Anterior cingulate cortex (tissue), 58 donors: ENCODE measurements at regions not wholly inside any gene's neighbourhood (a gene's known extent, or its start where the extent isn't known, plus 50 kb on each side); places are given as distances from the start of the nearest gene placed in this dataset.
"Not testable (repeated sequence)": the region's sequence is repeated elsewhere in the genome, so short reads cannot be mapped to it uniquely, and the experiment has no call there.

Source experiments
- DNase-seq, 58 donors: peaks; one replicate each; lab custom pipeline; 2025; lab: John Stamatoyannopoulos, UW

- no peak for DNase-seq
Observed at GRCh38 chr7:131655447-131655846, 99.0 kb upstream of the PODXL start.

GRCh38 chr7:131654668-131655326 is 98.4 kb upstream of the PODXL start:
- peak in 57 of 58 donors; percentile 11 to 94 (median 59) for DNase-seq

DNA sequence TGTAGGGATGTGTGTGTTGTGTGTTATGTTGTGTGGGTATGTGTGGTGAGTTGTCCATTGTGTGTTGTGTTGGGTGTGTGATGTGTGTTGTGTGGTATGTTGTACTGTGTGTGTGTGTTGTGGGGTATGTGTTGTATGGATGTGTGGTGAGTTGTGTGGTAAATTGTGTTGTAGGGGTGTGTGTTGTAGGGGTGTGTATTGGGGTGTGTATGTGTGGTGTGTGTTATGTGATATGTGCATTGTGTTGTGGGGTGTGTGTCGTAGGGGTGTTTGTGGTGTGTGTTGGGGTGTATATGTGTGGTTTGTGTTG is 97.8 kb upstream of the PODXL start:
- no peak for DNase-seq

- DNase-seq, result no peak
Observed at GRCh38 chr7:131653418-131654248, 97.2 kb upstream of the PODXL start.

GRCh38 chr7:131652934-131653333 is 96.5 kb upstream of the PODXL start:
- DNase-seq, result no peak

DNA sequence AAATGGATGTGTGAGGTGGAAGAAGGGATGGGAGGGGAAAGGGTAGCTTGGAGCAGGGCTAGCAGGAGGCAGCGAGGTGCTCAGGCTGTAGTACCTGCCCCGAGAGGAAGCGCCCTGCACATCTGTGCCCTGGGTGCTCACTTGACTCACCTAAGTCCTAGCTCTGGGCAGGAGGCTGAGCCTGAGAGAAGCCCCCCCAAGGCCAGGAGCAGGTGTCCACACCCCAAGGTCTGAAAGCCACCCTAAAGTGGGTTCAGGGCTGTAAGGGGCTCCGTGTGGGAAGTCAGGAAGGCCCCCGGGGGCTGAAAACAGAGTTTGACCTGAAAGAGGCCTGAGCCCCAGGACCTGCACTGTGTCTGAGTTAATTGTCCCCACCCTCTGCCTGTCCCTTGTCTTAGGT is 95.8 kb upstream of the PODXL start:
- no peak for DNase-seq

DNA sequence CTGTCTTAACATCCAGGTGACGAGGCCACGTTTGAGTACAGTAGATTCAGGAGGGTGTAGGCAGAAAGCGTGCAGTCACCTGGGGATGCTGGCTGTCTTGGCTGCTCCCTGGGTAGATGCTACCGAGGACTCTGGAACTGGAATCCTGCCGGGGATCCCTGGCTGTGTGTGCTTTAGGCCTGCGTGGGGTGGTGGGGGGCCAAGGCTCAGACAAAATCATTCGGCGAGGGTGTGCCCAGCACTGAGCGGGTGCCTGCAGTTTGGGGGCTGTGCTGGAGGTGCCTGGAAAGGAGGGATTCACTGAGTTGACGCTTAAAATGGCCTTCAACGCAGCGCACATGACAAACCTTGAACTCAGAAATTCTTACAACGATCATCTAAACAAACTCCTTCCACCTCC is 93.5 kb upstream of the PODXL start:
- DNase-seq, result no peak

- no peak for DNase-seq
Observed at GRCh38 chr7:131649003-131649541, 92.6 kb upstream of the PODXL start.

DNA sequence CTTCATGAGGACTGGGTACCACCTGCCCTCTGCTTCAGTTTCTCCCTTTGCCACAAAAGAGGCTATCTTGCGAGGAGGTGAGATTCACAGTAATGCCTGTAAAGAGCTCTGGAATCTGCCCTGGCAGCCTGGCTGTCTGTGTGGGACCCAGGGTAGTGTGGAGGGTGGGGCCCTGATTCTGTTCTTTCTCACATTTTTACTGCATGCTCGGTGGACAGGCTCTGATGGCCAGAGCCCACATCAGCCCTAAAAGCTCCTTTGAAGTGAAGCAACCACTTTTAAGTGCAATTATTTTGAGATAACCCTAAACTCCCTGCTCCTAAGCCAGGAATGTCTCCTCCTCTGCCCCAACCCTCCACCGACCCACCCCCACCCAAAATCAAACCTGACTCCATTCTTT is 92.1 kb upstream of the PODXL start:
- no peak for DNase-seq

DNA sequence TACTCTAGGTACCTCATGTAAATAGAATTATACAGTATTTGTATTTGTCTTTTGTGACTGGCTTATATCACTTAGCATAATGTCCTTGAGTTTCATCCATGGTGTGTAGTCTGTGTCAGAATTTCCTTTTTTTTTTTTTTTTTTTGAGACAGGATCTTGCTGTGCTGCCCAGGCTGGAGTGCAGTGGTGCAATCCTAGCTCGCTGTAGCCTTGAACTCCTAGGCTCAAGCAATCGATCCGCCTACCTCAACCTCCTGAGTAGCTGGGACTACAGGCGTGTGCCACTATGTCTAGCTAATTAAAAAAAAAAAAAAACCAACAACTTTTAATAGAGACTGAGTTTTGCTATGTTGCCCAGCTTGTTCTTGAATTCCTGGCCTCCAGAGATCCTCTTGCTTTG is 89.8 kb upstream of the PODXL start:
- no peak for DNase-seq

- DNase-seq, result no peak
Observed at GRCh38 chr7:131642429-131642828, 86.0 kb upstream of the PODXL start.

DNA sequence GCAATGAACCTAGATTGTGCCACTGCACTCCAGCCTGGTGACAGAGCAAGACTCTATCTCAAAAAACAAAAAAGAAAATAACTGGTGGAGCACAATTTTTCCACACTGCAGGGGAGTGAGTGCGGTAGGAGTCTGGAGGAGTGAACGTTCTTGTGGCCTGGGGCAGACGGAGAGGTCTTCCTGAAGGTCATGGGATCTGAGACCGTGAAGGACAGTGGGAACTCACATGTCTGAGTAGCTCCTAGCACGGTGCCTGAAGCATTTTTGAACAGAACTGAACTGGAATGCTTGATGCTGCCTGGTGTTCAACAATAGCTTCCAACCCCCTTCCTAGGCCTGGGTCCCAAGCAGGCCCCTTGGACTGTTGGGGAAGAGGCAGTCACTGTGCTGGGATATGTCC is 84.3 kb upstream of the PODXL start:
- no peak for DNase-seq

- no peak for DNase-seq
Observed at GRCh38 chr7:131638641-131639430, 82.4 kb upstream of the PODXL start.

DNA sequence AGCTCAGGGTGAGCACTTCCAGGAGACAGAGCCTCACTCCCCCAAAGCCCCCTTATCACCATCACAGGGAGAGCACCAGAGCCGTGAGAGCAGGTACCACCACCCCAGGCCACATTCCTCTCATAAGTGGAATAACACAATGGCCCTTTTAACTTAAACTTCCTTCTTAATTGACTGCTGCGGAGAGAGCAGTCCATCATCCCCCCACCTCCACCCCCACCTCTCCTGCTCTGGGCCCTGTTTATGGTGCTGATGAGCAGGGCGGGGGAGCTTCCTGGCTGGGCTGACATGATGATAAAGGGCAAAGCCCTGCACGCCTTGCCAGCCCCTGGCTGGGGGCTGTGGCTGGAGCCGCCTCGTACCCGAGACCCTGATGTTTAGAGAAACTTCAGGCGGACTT is 81.4 kb upstream of the PODXL start:
- DNase-seq, result no peak

- no peak for DNase-seq
Observed at GRCh38 chr7:131636092-131636491, 79.7 kb upstream of the PODXL start.

DNA sequence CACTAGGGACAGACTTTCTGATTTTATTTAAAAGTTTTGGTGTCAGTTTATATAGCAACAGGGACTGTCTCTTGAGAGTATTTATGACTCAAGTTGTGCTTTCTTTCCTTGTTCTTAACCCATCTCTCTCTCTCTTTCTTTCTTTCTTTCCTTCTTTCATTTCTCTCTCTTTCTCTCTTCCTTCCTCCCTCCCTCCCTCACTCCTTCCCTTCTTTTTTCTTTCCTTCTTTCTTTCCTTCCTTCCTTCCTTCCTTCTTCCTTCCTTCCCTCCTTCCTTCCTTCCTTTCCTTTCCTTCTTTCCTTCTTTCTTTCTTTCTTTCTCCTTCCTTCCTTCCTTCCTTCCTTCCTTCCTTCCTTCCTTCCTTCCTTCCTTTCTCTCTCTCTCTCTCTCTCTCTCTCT is 77.8 kb upstream of the PODXL start:
- DNase-seq, result not testable (repeated sequence)

DNA sequence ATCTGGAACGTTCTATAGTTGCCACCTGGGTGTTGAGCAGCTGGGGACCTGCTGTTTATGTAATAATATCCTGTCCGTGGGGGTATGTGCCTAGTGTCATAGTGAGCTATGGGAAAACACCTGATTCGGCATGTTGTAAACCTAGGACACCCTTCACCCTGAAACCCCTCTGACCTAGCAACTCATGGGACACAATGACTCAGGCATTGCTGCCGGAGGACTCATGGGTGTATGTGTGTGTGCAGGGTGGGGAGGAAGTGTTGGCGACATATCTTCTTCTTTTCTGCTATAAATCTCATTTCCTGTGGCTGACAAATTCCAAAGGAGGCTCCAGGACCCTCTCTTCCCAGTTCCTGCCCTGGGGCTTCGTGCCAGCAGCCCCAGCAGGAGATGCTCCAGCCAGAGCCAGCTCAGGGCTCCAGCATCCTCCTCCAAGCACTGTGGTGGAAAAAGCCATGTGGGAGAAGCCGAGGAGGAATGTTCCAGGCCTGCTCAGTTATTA is 77.0 kb upstream of the PODXL start:
- no peak for DNase-seq

- DNase-seq, result no peak
Observed at GRCh38 chr7:131630427-131630826, 74.0 kb upstream of the PODXL start.

DNA sequence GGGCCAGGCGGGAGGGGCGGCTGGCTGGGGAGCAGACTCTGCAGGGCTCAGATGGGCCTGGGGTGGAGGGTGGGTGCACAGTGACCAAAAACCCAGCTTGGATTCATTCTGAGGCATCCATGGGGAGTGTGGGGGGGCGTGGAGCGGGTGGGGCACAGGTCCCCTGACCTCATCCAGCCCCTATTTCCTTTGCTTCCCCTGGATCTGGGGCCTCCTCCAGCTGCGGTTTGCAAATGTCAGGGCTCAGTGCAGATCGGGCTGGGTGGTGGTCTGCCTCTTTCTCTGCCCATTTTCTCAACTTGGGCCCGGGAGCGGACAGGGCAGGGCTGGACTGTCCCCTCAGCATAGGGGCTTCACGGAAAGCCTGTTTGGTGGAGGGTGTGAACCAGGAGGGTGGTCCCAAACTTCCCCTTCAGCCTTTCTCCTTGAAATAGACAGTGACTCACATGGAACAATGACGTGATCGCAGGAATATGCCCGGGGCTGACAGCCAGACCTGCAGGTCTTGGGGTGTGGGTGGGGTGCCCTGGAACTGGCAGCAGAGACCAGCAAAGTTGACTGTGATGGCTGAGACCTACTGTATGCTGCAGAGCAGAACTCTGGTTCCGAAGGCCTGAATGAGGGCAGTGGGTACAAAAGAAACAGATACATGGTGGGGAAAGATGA is 72.9 kb upstream of the PODXL start:
- DNase-seq, result no peak

- peak in 2 of 58 donors; percentile 13 to 25 for DNase-seq
Observed at GRCh38 chr7:131628634-131629033, 72.2 kb upstream of the PODXL start.
